GM18867 (cell line): ENCODE measurements at regions not wholly inside any gene's neighbourhood (a gene's known extent, or its start where the extent isn't known, plus 50 kb on each side); places are given as distances from the start of the nearest gene placed in this dataset.

Source experiments
- ATAC-seq: cut with Tn5 transposase; IDR thresholded peaks from one replicate; pipeline ENCODE4 v1.9.1; 2021; ENCODE audit warnings: mild to moderate bottlenecking, moderate library complexity; ENCODE audit not compliant: unreplicated experiment

- no peak for ATAC-seq
These were observed 103.4 kb upstream of the ESRRG start for GRCh38 chr1:216826646-216827045.

GRCh38 chr1:216826214-216826613 is 103.0 kb upstream of the ESRRG start:
- ATAC-seq: no peak

GRCh38 chr1:216825557-216825956 is 102.3 kb upstream of the ESRRG start:
- ATAC-seq: no peak

GRCh38 chr1:216824511-216824910 is 101.3 kb upstream of the ESRRG start:
- ATAC-seq: no peak

- ATAC-seq: no peak
These were observed 100.5 kb upstream of the ESRRG start for GRCh38 chr1:216823731-216824130.

- ATAC-seq: no peak
These were observed 99.3 kb upstream of the ESRRG start for GRCh38 chr1:216822480-216822879.

GRCh38 chr1:216820345-216820744 is 97.1 kb upstream of the ESRRG start:
- ATAC-seq: no peak

GRCh38 chr1:216818284-216818683 is 95.1 kb upstream of the ESRRG start:
- no peak for ATAC-seq

GRCh38 chr1:216815260-216816131 is 92.3 kb upstream of the ESRRG start:
- no peak for ATAC-seq

- no peak for ATAC-seq
These were observed 91.5 kb upstream of the ESRRG start for GRCh38 chr1:216814576-216815259.

- no peak for ATAC-seq
These were observed 89.7 kb upstream of the ESRRG start for GRCh38 chr1:216812966-216813365.

- no peak for ATAC-seq
These were observed 86.4 kb upstream of the ESRRG start for GRCh38 chr1:216809649-216810048.

- ATAC-seq: no peak
These were observed 84.5 kb upstream of the ESRRG start for GRCh38 chr1:216807696-216808095.

- no peak for ATAC-seq
These were observed 82.7 kb upstream of the ESRRG start for GRCh38 chr1:216805953-216806352.

GRCh38 chr1:216805233-216805632 is 82.0 kb upstream of the ESRRG start:
- no peak for ATAC-seq

GRCh38 chr1:216804111-216804510 is 80.9 kb upstream of the ESRRG start:
- ATAC-seq: no peak

GRCh38 chr1:216794586-216794985 is 71.4 kb upstream of the ESRRG start:
- no peak for ATAC-seq

- ATAC-seq: no peak
These were observed 70.7 kb upstream of the ESRRG start for GRCh38 chr1:216793973-216794372.

- no peak for ATAC-seq
These were observed 70.1 kb upstream of the ESRRG start for GRCh38 chr1:216793303-216793702.

GRCh38 chr1:216788671-216789070 is 65.4 kb upstream of the ESRRG start:
- no peak for ATAC-seq

GRCh38 chr1:216785737-216786136 is 62.5 kb upstream of the ESRRG start:
- ATAC-seq: no peak

GRCh38 chr1:216785221-216785620 is 62.0 kb upstream of the ESRRG start:
- no peak for ATAC-seq
